ENCODE measurements at regions not wholly inside any gene's neighbourhood (a gene's known extent, or its start where the extent isn't known, plus 50 kb on each side); places are given as distances from the start of the nearest gene placed in this dataset.
"Not testable (repeated sequence)": the region's sequence is repeated elsewhere in the genome, so short reads cannot be mapped to it uniquely, and the experiment has no call there.

GRCh38 chr22:23449748-23450433 lies 130.2 kb downstream of the IGLL1 start:
- H2BK15ac ChIP-seq (ENCODE audit: low read depth, low read length); H2AK5ac ChIP-seq (ENCODE audit: low read depth, low read length); H3K4me1 ChIP-seq (ENCODE audit: control insufficient read depth, insufficient read depth, low read length); intact Hi-C loops (cut with micrococcal nuclease); H3K4me2 ChIP-seq (ENCODE audit: low read depth, low read length); H2AFZ ChIP-seq (replicated peaks; ENCODE audit: low read length, poor library complexity); H3K9me1 ChIP-seq (ENCODE audit: insufficient read depth, low read length); H2BK20ac ChIP-seq (ENCODE audit: low read depth, low read length); H4K20me1 ChIP-seq (ENCODE audit: insufficient read depth, low read length); H3K14ac ChIP-seq (replicated peaks; ENCODE audit: low read depth, low read length); H3K27ac ChIP-seq (ENCODE audit: insufficient read depth, low read length); H3K9me3 ChIP-seq (ENCODE audit: control insufficient read depth, insufficient read depth, low read length); H2AK9ac ChIP-seq (replicated peaks; ENCODE audit: low read depth, low read length, poor library complexity); POLR2A ChIA-PET (ENCODE audit: unreplicated experiment); H3K23ac ChIP-seq (ENCODE audit: low read depth, low read length); H3K79me1 ChIP-seq (ENCODE audit: low read depth in 1 of 2, low read length in 2 of 2); H3K36me3 ChIP-seq (ENCODE audit: control insufficient read depth, insufficient read depth, low read length); H3K56ac ChIP-seq (ENCODE audit: extremely low read depth, insufficient read depth, low read length); H3K9ac ChIP-seq (ENCODE audit: low read depth, low read length); H4K91ac ChIP-seq (ENCODE audit: insufficient read depth, low read depth, low read length); BruUV-seq (replicated peaks); H3K27me3 ChIP-seq (ENCODE audit: control insufficient read depth, insufficient read depth, low read length); DNase-seq; H3K4me3 ChIP-seq (ENCODE audit: insufficient read depth, low read depth, low read length); in situ Hi-C loops (cut with MboI; ENCODE audit: low sequenced_read_pairs); H2BK5ac ChIP-seq (ENCODE audit: low read depth, low read length, poor library complexity, severe bottlenecking); CTCF ChIA-PET; ATAC-seq (ENCODE audit: low read depth); H3K4ac ChIP-seq (ENCODE audit: low read depth, low read length); H2BK120ac ChIP-seq (ENCODE audit: low read depth, low read length); dilution Hi-C loops (cut with HindIII; ENCODE audit: low sequenced_read_pairs, unreplicated experiment); H4K5ac ChIP-seq (ENCODE audit: low read depth, low read length); H4K8ac ChIP-seq (ENCODE audit: low read depth in 2 of 2, low read length in 2 of 2); H3K18ac ChIP-seq (ENCODE audit: low read depth, low read length): not testable (repeated sequence)
- 77% methylated on average over 7 of the region's 28 CpGs; no CpG with 5 or more reads in 1 of the 2 experiments for WGBS, 2 experiments (ENCODE audit: extremely low coverage in 2 of 2, insufficient read length in 1 of 2)

- DNase-seq; H3K4me2 ChIP-seq (ENCODE audit: low read depth, low read length); intact Hi-C loops (cut with micrococcal nuclease); dilution Hi-C loops (cut with HindIII; ENCODE audit: low sequenced_read_pairs, unreplicated experiment); BruUV-seq (replicated peaks); in situ Hi-C loops (cut with MboI; ENCODE audit: low sequenced_read_pairs); H3K4me1 ChIP-seq (ENCODE audit: control insufficient read depth, insufficient read depth, low read length); POLR2A ChIA-PET (ENCODE audit: unreplicated experiment); H3K14ac ChIP-seq (replicated peaks; ENCODE audit: low read depth, low read length); H3K27ac ChIP-seq (ENCODE audit: insufficient read depth, low read length); ATAC-seq (ENCODE audit: low read depth); H2AK9ac ChIP-seq (replicated peaks; ENCODE audit: low read depth, low read length, poor library complexity); H4K5ac ChIP-seq (ENCODE audit: low read depth, low read length); H3K9me3 ChIP-seq (ENCODE audit: control insufficient read depth, insufficient read depth, low read length); H3K27me3 ChIP-seq (ENCODE audit: control insufficient read depth, insufficient read depth, low read length); H3K23ac ChIP-seq (ENCODE audit: low read depth, low read length); H2BK5ac ChIP-seq (ENCODE audit: low read depth, low read length, poor library complexity, severe bottlenecking); H2BK15ac ChIP-seq (ENCODE audit: low read depth, low read length); H3K9ac ChIP-seq (ENCODE audit: low read depth, low read length); H4K8ac ChIP-seq (ENCODE audit: low read depth in 2 of 2, low read length in 2 of 2); H2AK5ac ChIP-seq (ENCODE audit: low read depth, low read length); H2BK20ac ChIP-seq (ENCODE audit: low read depth, low read length); H3K56ac ChIP-seq (ENCODE audit: extremely low read depth, insufficient read depth, low read length); H4K91ac ChIP-seq (ENCODE audit: insufficient read depth, low read depth, low read length); H2AFZ ChIP-seq (replicated peaks; ENCODE audit: low read length, poor library complexity); CTCF ChIA-PET; H2BK120ac ChIP-seq (ENCODE audit: low read depth, low read length); H3K9me1 ChIP-seq (ENCODE audit: insufficient read depth, low read length); H3K4me3 ChIP-seq (ENCODE audit: insufficient read depth, low read depth, low read length); H4K20me1 ChIP-seq (ENCODE audit: insufficient read depth, low read length); H3K18ac ChIP-seq (ENCODE audit: low read depth, low read length); H3K79me1 ChIP-seq (ENCODE audit: low read depth in 1 of 2, low read length in 2 of 2); H3K4ac ChIP-seq (ENCODE audit: low read depth, low read length); H3K36me3 ChIP-seq (ENCODE audit: control insufficient read depth, insufficient read depth, low read length): not testable (repeated sequence)
- no CpG with 5 or more reads among the region's 31 CpGs for WGBS, 2 experiments (ENCODE audit: extremely low coverage in 2 of 2, insufficient read length in 1 of 2)
Measured at GRCh38 chr22:23448499-23449288, 131.4 kb downstream of the IGLL1 start.

Data from IMR-90 (cell line).